ENCODE measurements at regions not wholly inside any gene's neighbourhood (a gene's known extent, or its start where the extent isn't known, plus 50 kb on each side); places are given as distances from the start of the nearest gene placed in this dataset.

DNA sequence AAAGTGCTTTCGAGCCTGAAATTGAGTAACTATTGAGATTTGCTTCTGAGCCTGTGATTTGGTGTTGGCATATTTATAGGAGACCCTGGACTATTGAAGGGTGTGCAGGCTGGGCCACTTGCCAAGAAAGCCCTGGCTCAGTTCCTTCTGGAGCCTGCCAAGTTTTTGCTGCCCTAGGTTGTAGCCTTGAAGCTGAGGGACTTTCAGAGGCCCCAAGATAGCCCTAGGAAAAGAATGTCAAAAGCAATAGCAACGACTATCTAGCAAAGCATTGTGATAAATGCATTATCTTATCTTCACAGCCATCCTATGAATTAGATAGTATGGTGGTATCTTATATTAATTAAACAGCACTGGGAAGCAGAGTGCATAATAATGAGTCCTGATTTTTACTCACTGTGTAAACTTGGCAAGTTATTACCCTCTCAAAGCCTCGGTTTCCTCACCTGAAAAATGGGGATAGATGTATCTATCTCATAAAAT lies 473.7 kb upstream of the PODXL start:
- no peak overlapping the region for H3K4me2 ChIP-seq (ENCODE audit: insufficient read depth, low read length)
- dilution Hi-C loops (cut with MboI; ENCODE audit: extremely low pct_ligation_motif_present, low sequenced_read_pairs) (no loop called here), intact Hi-C loops (cut with micrococcal nuclease) (no loop called here)
- BruUV-seq (replicated peaks) = no TSS peak
- FAIRE-seq = no peak
- H3K27me3 ChIP-seq (ENCODE audit: control insufficient read depth in 2 of 2, insufficient read depth in 2 of 2, low read length in 2 of 2) = peaks cover 0 to 4% of the 10 kb centered on the region in 2 experiments
- H3K79me2 ChIP-seq (ENCODE audit: control insufficient read depth, insufficient read depth, low read length) = no peaks in the 10 kb centered on the region
- no peaks in the 10 kb centered on the region for H4K20me1 ChIP-seq (replicated peaks; ENCODE audit: control insufficient read depth, extremely low read depth, insufficient read depth, low read length)
- H2AFZ ChIP-seq (ENCODE audit: low read depth, low read length) = no peak overlapping the region
- POLR2A ChIA-PET = no interaction called here
- no peak overlapping the region for H3K4me3 ChIP-seq (replicated peaks in 1 of 3; ENCODE audit: insufficient read depth in 1 of 3, low read depth in 1 of 3, low read length in 3 of 3)
- no peaks in the 10 kb centered on the region for H3K36me3 ChIP-seq (ENCODE audit: control insufficient read depth in 2 of 2, extremely low read depth in 1 of 2, insufficient read depth in 2 of 2, low read length in 2 of 2)
- TF ChIP-seq, protein P1, sequence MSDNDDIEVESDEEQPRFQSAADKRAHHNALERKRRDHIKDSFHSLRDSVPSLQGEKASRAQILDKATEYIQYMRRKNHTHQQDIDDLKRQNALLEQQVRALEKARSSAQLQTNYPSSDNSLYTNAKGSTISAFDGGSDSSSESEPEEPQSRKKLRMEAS (IDR thresholded peaks at IDR 0.05; ENCODE audit: insufficient read depth, insufficient read length) = no peak
- TF ChIP-seq JUN (IDR thresholded peaks at IDR 0.05; ENCODE audit: borderline replicate concordance, insufficient read depth, insufficient read length, low read depth) = no peak
- TF ChIP-seq POLR2AphosphoS5 (IDR thresholded peaks at IDR 0.05; ENCODE audit: insufficient read depth, low read depth, low read length) = no peak
- TF ChIP-seq, protein P2, sequence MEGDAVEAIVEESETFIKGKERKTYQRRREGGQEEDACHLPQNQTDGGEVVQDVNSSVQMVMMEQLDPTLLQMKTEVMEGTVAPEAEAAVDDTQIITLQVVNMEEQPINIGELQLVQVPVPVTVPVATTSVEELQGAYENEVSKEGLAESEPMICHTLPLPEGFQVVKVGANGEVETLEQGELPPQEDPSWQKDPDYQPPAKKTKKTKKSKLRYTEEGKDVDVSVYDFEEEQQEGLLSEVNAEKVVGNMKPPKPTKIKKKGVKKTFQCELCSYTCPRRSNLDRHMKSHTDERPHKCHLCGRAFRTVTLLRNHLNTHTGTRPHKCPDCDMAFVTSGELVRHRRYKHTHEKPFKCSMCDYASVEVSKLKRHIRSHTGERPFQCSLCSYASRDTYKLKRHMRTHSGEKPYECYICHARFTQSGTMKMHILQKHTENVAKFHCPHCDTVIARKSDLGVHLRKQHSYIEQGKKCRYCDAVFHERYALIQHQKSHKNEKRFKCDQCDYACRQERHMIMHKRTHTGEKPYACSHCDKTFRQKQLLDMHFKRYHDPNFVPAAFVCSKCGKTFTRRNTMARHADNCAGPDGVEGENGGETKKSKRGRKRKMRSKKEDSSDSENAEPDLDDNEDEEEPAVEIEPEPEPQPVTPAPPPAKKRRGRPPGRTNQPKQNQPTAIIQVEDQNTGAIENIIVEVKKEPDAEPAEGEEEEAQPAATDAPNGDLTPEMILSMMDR (IDR thresholded peaks at IDR 0.05; ENCODE audit: extremely low read depth in 1 of 2, insufficient read depth in 1 of 2, low read depth in 1 of 2, low read length in 2 of 2) = no peak
- no peak for TF ChIP-seq POLR2A (IDR thresholded peaks at IDR 0.05; ENCODE audit: low read depth, low read length)
- TF ChIP-seq MYC (IDR thresholded peaks at IDR 0.05; ENCODE audit: low read depth, low read length) = no peak
- TF ChIP-seq FOS (IDR thresholded peaks at IDR 0.05; ENCODE audit: borderline replicate concordance, insufficient read depth, low read length) = no peak
- TF ChIP-seq EZH2 (IDR thresholded peaks at IDR 0.05; ENCODE audit: borderline replicate concordance, low read depth, low read length, severe bottlenecking) = no peak
- TF ChIP-seq GATA2 (IDR thresholded peaks at IDR 0.05; ENCODE audit: insufficient read depth, insufficient read length, low read depth, low read length) = no peak
- H3K4me1 ChIP-seq (ENCODE audit: control insufficient read depth, extremely low read depth, insufficient read depth, low read length) = no peaks in the 10 kb centered on the region
- no peak overlapping the region for H3K27ac ChIP-seq (ENCODE audit: insufficient read depth, low read depth, low read length)
- no peaks in the 10 kb centered on the region for H3K9me1 ChIP-seq (replicated peaks; ENCODE audit: control insufficient read depth, extremely low read depth, insufficient read depth, low read length)
- CTCF ChIA-PET = interaction anchor here (1.3 kb wide), 1 partner anchor 85 kb away, joined by 4 read pairs; no protein-coding TSS in a partner anchor
- no peak overlapping the region for H3K9ac ChIP-seq (replicated peaks; ENCODE audit: extremely low read depth, insufficient read depth, low read length)
- peak; percentile 53 for DNase-seq (ENCODE audit: low read depth, low spot score)
- H3K9me3 ChIP-seq (replicated peaks; ENCODE audit: control insufficient read depth, insufficient read depth, low read length) = no peaks in the 10 kb centered on the region
